ENCODE measurements at regions not wholly inside any gene's neighbourhood (a gene's known extent, or its start where the extent isn't known, plus 50 kb on each side); places are given as distances from the start of the nearest gene placed in this dataset.
"Not testable (repeated sequence)": the region's sequence is repeated elsewhere in the genome, so short reads cannot be mapped to it uniquely, and the experiment has no call there.

- DNase-seq (ENCODE audit: low read depth in 2 of 2) = no peak
Measured at GRCh38 chr9:2354216-2354615, 267.4 kb upstream of the VLDLR start.

GRCh38 chr9:2354856-2355696 is 266.5 kb upstream of the VLDLR start:
- no peak for DNase-seq (ENCODE audit: low read depth in 2 of 2)

DNA sequence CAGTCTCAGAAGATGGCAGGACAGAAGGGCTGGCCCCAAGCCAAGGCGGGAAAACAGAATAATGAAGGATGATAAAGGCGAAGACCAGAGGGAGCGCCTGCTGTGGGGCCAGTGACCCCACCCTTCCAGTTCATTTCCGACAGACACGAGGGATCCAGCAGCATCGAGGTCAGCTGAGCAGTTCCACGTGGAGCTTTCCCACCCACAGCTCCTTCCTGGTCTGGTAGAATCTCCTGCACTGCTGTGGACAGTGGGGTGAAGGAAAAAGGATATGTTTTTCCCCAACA is 265.9 kb upstream of the VLDLR start:
- DNase-seq (ENCODE audit: low read depth in 2 of 2) = no peak

- no peak for DNase-seq (ENCODE audit: low read depth in 2 of 2)
Measured at GRCh38 chr9:2356041-2356790, 265.4 kb upstream of the VLDLR start.

DNA sequence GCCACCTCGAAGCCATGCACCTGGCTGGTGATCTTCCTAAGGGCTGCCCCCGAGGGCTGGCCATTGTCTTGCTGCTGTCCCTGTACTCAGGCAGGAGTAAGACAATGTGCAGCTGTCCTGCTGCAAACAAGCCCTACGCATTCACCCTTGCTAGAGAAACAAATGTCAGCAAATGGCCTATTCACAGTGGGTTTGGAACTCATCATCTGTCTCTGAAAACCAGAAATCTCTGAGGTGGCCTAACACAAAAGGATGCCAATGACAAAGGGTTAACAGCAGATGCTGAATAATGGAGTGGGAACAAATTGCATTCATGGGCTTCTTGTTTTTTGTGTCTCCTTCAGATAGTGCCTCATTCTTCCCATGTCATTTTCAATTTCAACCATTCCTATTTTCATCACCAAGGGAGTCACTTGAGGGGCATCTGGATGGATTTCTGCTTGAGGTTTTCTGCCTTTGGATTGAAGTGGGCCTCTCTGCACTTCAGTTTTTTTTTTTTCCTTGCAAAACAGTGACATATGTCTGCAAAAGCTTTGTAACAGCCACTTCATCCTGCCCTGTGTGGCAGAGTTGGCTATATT is 261.6 kb upstream of the VLDLR start:
- no peak for DNase-seq (ENCODE audit: low read depth in 2 of 2)

DNA sequence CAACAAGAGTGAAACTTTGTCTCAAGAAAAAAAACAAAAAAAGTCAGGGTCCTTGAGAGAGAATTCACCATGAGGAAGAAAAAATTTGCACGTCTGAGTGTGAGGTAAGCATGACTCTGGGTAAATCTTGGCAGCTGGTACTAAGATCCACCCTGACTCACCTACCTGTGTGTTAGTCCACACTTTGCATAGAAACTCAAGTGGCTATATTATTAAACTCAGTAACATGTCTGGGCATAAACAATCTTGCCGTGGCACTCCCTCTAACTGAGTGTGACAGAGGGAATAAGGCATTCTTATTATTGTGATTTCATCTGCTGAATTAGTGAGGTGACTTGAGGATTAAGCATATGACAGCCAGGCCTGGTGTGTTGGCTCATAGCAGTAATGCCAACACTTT is 259.4 kb upstream of the VLDLR start:
- no peak for DNase-seq (ENCODE audit: low read depth in 2 of 2)

DNA sequence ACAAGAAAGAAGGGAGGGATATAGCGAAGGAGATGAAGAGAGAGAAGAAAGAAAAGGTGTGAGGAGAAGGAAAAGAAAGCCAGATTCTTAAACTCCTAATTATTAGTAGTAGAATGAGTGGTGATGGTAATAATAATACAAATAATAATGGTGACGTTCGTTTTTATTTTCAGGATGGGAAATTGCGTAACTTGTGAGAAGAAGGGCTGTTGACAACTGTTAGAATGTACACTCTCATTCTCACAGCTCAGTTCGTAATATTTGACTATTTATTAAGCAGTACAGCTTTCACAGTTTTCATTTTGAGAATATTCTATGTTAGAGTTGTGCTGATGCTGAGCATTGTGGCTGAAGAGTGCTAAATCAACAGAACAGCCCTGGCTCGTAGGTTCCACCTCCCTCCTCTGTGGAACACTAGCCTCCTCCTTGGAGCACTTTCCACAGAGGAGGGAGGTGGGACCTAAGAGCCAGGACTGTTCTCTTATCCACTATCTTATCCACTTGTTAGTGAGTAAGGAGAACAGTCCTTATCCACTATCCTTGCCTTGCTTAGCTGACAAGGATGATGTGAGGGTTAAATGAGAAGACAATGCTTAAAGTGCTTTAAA is 258.3 kb upstream of the VLDLR start:
- DNase-seq (ENCODE audit: low read depth in 2 of 2) = no peak

GRCh38 chr9:2363781-2364180 is 257.8 kb upstream of the VLDLR start:
- no peak for DNase-seq (ENCODE audit: low read depth in 2 of 2)

DNA sequence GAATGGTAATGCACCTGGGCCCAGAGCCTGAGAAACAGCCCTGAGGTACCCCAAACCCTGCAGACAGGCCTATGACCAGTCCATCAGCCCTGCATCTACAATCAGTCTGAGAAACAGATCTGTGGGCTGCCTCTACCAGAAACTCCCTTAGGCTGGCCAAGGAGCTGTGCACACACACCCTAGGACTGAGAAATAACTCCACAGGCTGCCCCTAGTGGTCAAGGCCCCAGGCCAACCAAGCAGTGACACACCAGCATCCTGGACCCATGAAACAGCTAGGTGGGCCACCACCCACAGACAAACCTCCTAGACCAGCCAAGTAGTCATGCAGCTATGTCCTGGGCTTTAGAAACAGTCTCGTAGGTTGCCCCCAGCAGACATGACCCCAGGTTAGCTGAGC is 253.6 kb upstream of the VLDLR start:
- no peak for DNase-seq (ENCODE audit: low read depth in 2 of 2)

DNA sequence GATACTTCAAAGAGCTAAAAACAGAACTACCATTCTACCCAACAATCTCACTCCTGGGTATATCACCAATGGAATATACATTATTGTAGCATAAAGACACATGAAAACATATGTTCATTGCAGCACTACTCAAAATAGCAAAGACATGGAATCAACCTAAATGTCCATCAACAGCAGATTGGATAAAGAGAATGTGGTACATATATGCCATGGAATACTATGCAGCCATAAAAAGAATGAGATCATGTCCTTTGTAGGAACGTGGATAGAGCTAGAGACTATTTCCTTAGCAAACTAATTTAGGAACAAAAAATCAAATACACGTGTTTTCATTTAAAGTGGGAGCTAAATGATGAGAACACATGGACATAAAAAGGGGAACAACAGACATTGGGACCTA is 247.9 kb upstream of the VLDLR start:
- DNase-seq (ENCODE audit: low read depth in 2 of 2) = no peak

DNA sequence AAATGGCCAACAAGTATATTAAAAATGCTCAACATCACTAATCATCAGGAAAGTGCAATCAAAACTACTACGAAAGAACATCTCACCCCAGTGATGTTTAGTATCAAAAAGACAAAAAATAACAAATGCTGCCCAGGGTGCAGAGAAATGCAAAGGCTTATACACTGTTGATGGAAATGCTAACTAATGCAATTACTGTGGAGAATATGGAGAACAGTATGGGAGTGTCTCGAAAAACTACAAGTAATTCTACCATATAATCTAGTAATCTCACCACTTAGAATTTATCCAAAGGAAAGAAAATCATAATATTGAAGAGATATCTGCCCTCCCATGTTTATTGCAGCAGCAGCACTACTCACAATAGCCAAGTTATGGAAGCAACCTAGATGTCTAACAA is 246.5 kb upstream of the VLDLR start:
- no peak for DNase-seq (ENCODE audit: low read depth in 2 of 2)

GRCh38 chr9:2377117-2377516 is 244.5 kb upstream of the VLDLR start:
- no peak for DNase-seq (ENCODE audit: low read depth in 2 of 2)

DNA sequence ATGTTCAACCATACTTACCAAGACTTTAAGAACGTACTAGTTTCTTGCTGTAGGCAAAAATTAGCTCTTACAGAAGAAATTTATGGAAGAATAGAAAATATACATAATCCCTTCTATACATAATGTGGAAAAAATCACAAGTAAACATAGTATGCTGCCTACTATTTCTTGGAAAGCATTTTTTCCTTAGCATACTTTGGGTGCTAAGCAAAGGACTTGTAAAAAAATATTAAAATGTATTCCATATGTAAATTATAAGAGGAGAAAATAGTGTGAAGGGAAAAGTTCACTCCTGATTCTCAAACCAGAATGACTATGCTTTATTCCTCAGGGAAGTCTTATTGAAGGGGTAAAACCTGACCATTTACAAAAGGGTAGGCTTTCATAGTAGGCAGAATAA is 243.8 kb upstream of the VLDLR start:
- DNase-seq (ENCODE audit: low read depth in 2 of 2) = no peak

DNA sequence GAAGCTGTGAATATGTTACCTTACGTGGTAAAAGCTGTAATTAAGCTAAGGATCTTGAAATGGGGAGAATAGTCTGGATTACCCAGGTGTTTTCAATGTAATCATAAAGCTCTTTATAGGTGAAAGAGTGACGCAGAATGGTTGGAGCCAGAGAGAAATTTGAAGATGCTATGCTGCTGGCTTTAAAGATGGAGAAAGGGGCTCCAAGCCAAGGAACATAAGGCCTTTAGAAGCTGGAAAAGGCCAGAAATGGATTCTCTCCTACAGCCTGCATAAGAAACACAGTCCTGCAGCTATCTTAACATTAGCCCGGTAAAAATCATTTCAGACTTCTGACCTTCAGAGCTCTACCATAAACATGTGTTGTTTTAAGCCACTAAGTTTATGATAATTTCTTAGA is 243.3 kb upstream of the VLDLR start:
- DNase-seq (ENCODE audit: low read depth in 2 of 2) = no peak

GRCh38 chr9:2378816-2379215 is 242.8 kb upstream of the VLDLR start:
- DNase-seq (ENCODE audit: low read depth in 2 of 2) = no peak

GRCh38 chr9:2384741-2385140 is 236.8 kb upstream of the VLDLR start:
- DNase-seq (ENCODE audit: low read depth in 2 of 2) = no peak

DNA sequence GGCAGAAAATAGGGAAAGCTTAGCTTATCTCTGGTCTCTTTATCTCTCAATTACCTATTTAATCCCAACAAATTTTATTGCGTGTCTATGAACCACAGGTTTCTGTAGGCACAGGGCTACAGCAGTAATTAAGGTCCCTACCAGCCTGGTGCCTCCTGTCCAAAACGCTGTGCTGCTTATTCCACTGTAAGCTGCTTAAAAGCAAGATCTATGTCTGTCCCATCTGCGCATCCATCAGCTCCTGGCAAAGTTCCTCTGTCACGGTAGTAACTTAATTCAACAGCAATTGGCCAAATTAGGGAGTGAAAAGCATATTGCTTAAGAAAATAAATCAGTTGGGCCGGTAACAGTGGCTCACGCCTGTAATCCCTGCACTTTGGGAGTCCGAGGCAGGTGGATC is 235.8 kb upstream of the VLDLR start:
- DNase-seq (ENCODE audit: low read depth in 2 of 2) = no peak

- no peak for DNase-seq (ENCODE audit: low read depth in 2 of 2)
Measured at GRCh38 chr9:2386566-2386965, 235.0 kb upstream of the VLDLR start.

GRCh38 chr9:2387166-2387565 is 234.4 kb upstream of the VLDLR start:
- no peak for DNase-seq (ENCODE audit: low read depth in 2 of 2)

GRCh38 chr9:2389404-2389803 is 232.2 kb upstream of the VLDLR start:
- no peak for DNase-seq (ENCODE audit: low read depth in 2 of 2)

GRCh38 chr9:2390028-2390427 is 231.6 kb upstream of the VLDLR start:
- no peak for DNase-seq (ENCODE audit: low read depth in 2 of 2)

DNA sequence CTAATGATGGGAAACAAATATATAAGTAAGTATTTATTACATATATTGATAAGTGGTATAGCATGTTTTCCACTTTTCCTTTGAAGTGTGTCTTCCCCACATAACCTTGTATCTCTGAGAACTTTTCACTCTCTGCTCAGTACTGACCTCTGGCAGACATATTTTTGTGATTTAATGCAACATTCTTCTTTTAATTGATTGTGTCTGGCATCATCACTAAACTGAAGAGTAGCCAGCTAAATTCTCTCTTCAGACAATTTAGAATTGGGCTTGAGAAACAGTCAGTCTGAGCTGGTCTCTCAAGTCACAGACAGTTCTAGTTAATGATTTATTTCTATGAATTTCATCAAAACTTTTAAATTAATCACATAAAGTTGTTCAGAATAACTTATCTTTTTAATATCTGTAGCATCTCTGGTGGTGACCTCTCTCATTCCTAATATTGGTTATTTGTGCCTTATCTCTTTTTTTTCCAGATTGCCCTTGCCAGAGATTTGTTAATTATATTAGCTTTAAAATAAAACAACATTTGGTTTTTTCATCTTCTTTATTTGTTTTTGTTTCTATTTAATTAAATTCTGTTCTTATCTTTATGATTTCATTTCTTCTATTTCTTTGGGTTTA is 230.0 kb upstream of the VLDLR start:
- DNase-seq (ENCODE audit: low read depth in 2 of 2) = not testable (repeated sequence)

Measured in stimulated activated CD8-positive, alpha-beta memory T cell treated with anti-CD3 and anti-CD28 coated beads, Interleukin-15, amount 100 ng/mL, for 48 hours (primary cell).